A172 (cell line): ENCODE measurements at regions not wholly inside any gene's neighbourhood (a gene's known extent, or its start where the extent isn't known, plus 50 kb on each side); places are given as distances from the start of the nearest gene placed in this dataset.
"Not testable (repeated sequence)": the region's sequence is repeated elsewhere in the genome, so short reads cannot be mapped to it uniquely, and the experiment has no call there.

Experiments
- DNase-seq: peaks from one replicate; pipeline ENCODE4 v3.0.0-alpha.2; 2015; ENCODE audit warnings: low spot score

GRCh38 chr22:48070760-48071159 lies 1308.3 kb downstream of the TBC1D22A start:
- no peak for DNase-seq

GRCh38 chr22:48070083-48070482 lies 1307.6 kb downstream of the TBC1D22A start:
- DNase-seq = no peak

GRCh38 chr22:48069256-48069655 lies 1306.8 kb downstream of the TBC1D22A start:
- DNase-seq = no peak

- DNase-seq = no peak
Measured at GRCh38 chr22:48068323-48068885, 1306.0 kb downstream of the TBC1D22A start.

- no peak for DNase-seq
Measured at GRCh38 chr22:48065892-48066291, 1303.4 kb downstream of the TBC1D22A start.

GRCh38 chr22:48061726-48062125 lies 1299.3 kb downstream of the TBC1D22A start:
- no peak for DNase-seq

- DNase-seq = no peak
Measured at GRCh38 chr22:48060266-48060665, 1297.8 kb downstream of the TBC1D22A start.

- not testable (repeated sequence) for DNase-seq
Measured at GRCh38 chr22:48059521-48059920, 1297.1 kb downstream of the TBC1D22A start.

GRCh38 chr22:48057116-48057835 lies 1294.8 kb downstream of the TBC1D22A start:
- DNase-seq = no peak

- DNase-seq = peak; percentile 80
Measured at GRCh38 chr22:48055827-48056226, 1293.4 kb downstream of the TBC1D22A start.

- no peak for DNase-seq
Measured at GRCh38 chr22:48055185-48055584, 1292.7 kb downstream of the TBC1D22A start.

GRCh38 chr22:48054596-48054995 lies 1292.1 kb downstream of the TBC1D22A start:
- DNase-seq = no peak

- no peak for DNase-seq
Measured at GRCh38 chr22:48053973-48054372, 1291.5 kb downstream of the TBC1D22A start.

- DNase-seq = no peak
Measured at GRCh38 chr22:48053486-48053885, 1291.0 kb downstream of the TBC1D22A start.

GRCh38 chr22:48052621-48052890 lies 1290.1 kb downstream of the TBC1D22A start:
- DNase-seq = no peak

- no peak for DNase-seq
Measured at GRCh38 chr22:48051796-48052620, 1289.6 kb downstream of the TBC1D22A start.

GRCh38 chr22:48050836-48051235 lies 1288.4 kb downstream of the TBC1D22A start:
- DNase-seq = no peak

- DNase-seq = no peak
Measured at GRCh38 chr22:48049116-48049515, 1286.7 kb downstream of the TBC1D22A start.

- peak; percentile 1 for DNase-seq
Measured at GRCh38 chr22:48047722-48048500, 1285.5 kb downstream of the TBC1D22A start.

- no peak for DNase-seq
Measured at GRCh38 chr22:48045369-48045768, 1282.9 kb downstream of the TBC1D22A start.

GRCh38 chr22:48044487-48045060 lies 1282.1 kb downstream of the TBC1D22A start:
- DNase-seq = no peak

GRCh38 chr22:48043581-48043980 lies 1281.1 kb downstream of the TBC1D22A start:
- no peak for DNase-seq
